ENCODE measurements at regions not wholly inside any gene's neighbourhood (a gene's known extent, or its start where the extent isn't known, plus 50 kb on each side); places are given as distances from the start of the nearest gene placed in this dataset.

DNA sequence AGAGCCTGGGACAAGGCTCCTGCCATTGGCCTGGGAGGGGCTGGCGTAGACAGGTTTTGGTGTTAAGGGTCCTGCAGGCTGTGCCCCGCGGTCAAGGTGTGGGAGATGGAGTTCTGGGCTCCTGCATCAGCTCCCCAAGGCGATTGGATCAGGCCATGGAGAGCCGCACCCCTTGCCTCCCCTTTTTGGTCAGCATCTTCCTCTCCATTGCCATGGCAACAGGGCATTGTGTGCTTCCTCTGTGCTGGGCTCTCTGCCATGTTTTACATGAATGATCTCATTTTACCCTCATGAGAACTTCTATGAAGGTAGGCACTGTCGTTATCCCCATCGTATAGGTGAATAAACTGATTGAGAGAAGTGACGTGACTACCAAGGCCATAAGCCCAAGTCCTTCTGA is 344.3 kb upstream of the CLINT1 start:
- H3K27ac Mint-ChIP-seq, result no peak overlapping the region

DNA sequence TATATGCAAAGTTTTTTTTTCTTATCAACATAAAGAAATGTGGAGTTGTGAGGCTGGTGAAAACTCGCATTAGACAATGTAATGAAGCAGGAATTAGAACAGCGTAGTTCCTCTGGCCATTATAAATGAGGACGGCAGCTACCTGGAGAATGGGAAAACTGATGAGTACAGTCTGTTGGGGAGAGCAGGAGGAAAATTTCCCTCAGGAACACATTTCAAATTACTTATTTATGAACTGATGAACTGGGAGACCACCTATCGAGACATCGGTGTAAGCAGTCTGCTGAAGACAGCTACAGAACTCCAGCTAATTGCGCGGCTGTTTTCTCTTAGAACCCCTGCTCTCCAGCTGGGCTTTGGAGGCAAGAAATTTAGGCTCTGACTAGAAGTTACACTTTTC is 343.9 kb upstream of the CLINT1 start:
- DNase-seq, result no peak
- H3K9me3 ChIP-seq (replicated peaks in 1 of 2; ENCODE audit: control insufficient read depth in 1 of 2, insufficient read depth in 1 of 2, low read length in 2 of 2), result peaks cover 0 to 3% of the 10 kb centered on the region in 2 donors
- peaks cover 0 to 4% (median 0%) of the 10 kb centered on the region in 3 donors for H3K27me3 Mint-ChIP-seq (ENCODE audit: low read depth in 3 of 3)
- no peak overlapping the region for H2AFZ ChIP-seq (ENCODE audit: insufficient read depth, low read depth, low read length, poor library complexity, severe bottlenecking)
- peaks cover 0 to 7% (median 1%) of the 10 kb centered on the region in 7 donors for H3K9me3 Mint-ChIP-seq
- no peak overlapping the region for H3K4me3 ChIP-seq (replicated peaks in 1 of 3; ENCODE audit: low read depth in 2 of 3, low read length in 3 of 3)
- H3K27ac Mint-ChIP-seq, result peak overlapping the region in 1 of 7 donors; percentile 15
- no peaks in the 10 kb centered on the region for H3K4me1 Mint-ChIP-seq
- no peaks in the 10 kb centered on the region for H3K36me3 ChIP-seq (replicated peaks in 1 of 2; ENCODE audit: control insufficient read depth in 1 of 2, insufficient read depth in 2 of 2, low read length in 2 of 2)
- H3K4me3 Mint-ChIP-seq, result no peak overlapping the region
- H3K4me1 ChIP-seq (ENCODE audit: control insufficient read depth in 1 of 2, insufficient read depth in 2 of 2, low read length in 2 of 2), result no peaks in the 10 kb centered on the region
- TF ChIP-seq, protein P1, sequence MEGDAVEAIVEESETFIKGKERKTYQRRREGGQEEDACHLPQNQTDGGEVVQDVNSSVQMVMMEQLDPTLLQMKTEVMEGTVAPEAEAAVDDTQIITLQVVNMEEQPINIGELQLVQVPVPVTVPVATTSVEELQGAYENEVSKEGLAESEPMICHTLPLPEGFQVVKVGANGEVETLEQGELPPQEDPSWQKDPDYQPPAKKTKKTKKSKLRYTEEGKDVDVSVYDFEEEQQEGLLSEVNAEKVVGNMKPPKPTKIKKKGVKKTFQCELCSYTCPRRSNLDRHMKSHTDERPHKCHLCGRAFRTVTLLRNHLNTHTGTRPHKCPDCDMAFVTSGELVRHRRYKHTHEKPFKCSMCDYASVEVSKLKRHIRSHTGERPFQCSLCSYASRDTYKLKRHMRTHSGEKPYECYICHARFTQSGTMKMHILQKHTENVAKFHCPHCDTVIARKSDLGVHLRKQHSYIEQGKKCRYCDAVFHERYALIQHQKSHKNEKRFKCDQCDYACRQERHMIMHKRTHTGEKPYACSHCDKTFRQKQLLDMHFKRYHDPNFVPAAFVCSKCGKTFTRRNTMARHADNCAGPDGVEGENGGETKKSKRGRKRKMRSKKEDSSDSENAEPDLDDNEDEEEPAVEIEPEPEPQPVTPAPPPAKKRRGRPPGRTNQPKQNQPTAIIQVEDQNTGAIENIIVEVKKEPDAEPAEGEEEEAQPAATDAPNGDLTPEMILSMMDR (IDR thresholded peaks at IDR 0.05), result no peak
- H3K27me3 ChIP-seq (ENCODE audit: control insufficient read depth in 2 of 2, insufficient read depth in 2 of 2, low read length in 2 of 2), result no peaks in the 10 kb centered on the region
- WGBS (ENCODE audit: insufficient coverage), result 100% methylated on average over 4 of the region's 7 CpGs
- no peak overlapping the region for H3K9ac ChIP-seq (ENCODE audit: insufficient read depth, low read length, poor library complexity, severe bottlenecking)
- no peak overlapping the region for H3K27ac ChIP-seq (ENCODE audit: low read depth in 1 of 2, low read length in 2 of 2)
- no peaks in the 10 kb centered on the region for H3K79me2 ChIP-seq (ENCODE audit: insufficient read depth, low read length)
- intact Hi-C loops (cut with micrococcal nuclease), result no loop called here
- no peak overlapping the region for H3K4me2 ChIP-seq (replicated peaks; ENCODE audit: extremely low read depth, low read length, poor library complexity, severe bottlenecking)
- no peaks in the 10 kb centered on the region for H3K36me3 Mint-ChIP-seq
- no peaks in the 10 kb centered on the region for H4K20me1 ChIP-seq (ENCODE audit: insufficient read depth, low read length)

More for the DNA sequence above, 344.3 kb upstream of the CLINT1 start:
- no peak overlapping the region for H3K9ac ChIP-seq (ENCODE audit: insufficient read depth, low read length, poor library complexity, severe bottlenecking)
- H3K4me2 ChIP-seq (replicated peaks; ENCODE audit: extremely low read depth, low read length, poor library complexity, severe bottlenecking), result no peak overlapping the region
- H3K9me3 ChIP-seq (replicated peaks in 1 of 2; ENCODE audit: control insufficient read depth in 1 of 2, insufficient read depth in 1 of 2, low read length in 2 of 2), result peaks cover 0 to 3% of the 10 kb centered on the region in 2 donors
- TF ChIP-seq, protein P1 (IDR thresholded peaks at IDR 0.05), result no peak
- H3K4me3 ChIP-seq (replicated peaks in 1 of 3; ENCODE audit: low read depth in 2 of 3, low read length in 3 of 3), result no peak overlapping the region
- H3K4me1 Mint-ChIP-seq, result no peaks in the 10 kb centered on the region
- no peaks in the 10 kb centered on the region for H3K79me2 ChIP-seq (ENCODE audit: insufficient read depth, low read length)
- 98% methylated on average over 4 of the region's 8 CpGs for WGBS (ENCODE audit: insufficient coverage)
- H3K4me3 Mint-ChIP-seq, result no peak overlapping the region
- H3K27ac ChIP-seq (ENCODE audit: low read depth in 1 of 2, low read length in 2 of 2), result no peak overlapping the region
- H3K27me3 ChIP-seq (ENCODE audit: control insufficient read depth in 2 of 2, insufficient read depth in 2 of 2, low read length in 2 of 2), result no peaks in the 10 kb centered on the region
- intact Hi-C loops (cut with micrococcal nuclease), result no loop called here
- no peak overlapping the region for H2AFZ ChIP-seq (ENCODE audit: insufficient read depth, low read depth, low read length, poor library complexity, severe bottlenecking)
- H3K36me3 ChIP-seq (replicated peaks in 1 of 2; ENCODE audit: control insufficient read depth in 1 of 2, insufficient read depth in 2 of 2, low read length in 2 of 2), result no peaks in the 10 kb centered on the region
- H4K20me1 ChIP-seq (ENCODE audit: insufficient read depth, low read length), result no peaks in the 10 kb centered on the region
- H3K36me3 Mint-ChIP-seq, result no peaks in the 10 kb centered on the region
- peaks cover 0 to 4% (median 0%) of the 10 kb centered on the region in 3 donors for H3K27me3 Mint-ChIP-seq (ENCODE audit: low read depth in 3 of 3)
- no peaks in the 10 kb centered on the region for H3K4me1 ChIP-seq (ENCODE audit: control insufficient read depth in 1 of 2, insufficient read depth in 2 of 2, low read length in 2 of 2)
- peaks cover 0 to 7% (median 2%) of the 10 kb centered on the region in 7 donors for H3K9me3 Mint-ChIP-seq
- DNase-seq, result no peak
